HG02642 (cell line): ENCODE measurements at regions not wholly inside any gene's neighbourhood (a gene's known extent, or its start where the extent isn't known, plus 50 kb on each side); places are given as distances from the start of the nearest gene placed in this dataset.

Experiments used
- ATAC-seq: cut with Tn5 transposase; IDR thresholded peaks from one replicate; pipeline ENCODE4 v1.9.1; 2021; ENCODE audit warnings: mild to moderate bottlenecking; ENCODE audit not compliant: unreplicated experiment, poor library complexity

- ATAC-seq: no peak
Measured at GRCh38 chr16:86052115-86052670, 153.2 kb downstream of the IRF8 start.

DNA sequence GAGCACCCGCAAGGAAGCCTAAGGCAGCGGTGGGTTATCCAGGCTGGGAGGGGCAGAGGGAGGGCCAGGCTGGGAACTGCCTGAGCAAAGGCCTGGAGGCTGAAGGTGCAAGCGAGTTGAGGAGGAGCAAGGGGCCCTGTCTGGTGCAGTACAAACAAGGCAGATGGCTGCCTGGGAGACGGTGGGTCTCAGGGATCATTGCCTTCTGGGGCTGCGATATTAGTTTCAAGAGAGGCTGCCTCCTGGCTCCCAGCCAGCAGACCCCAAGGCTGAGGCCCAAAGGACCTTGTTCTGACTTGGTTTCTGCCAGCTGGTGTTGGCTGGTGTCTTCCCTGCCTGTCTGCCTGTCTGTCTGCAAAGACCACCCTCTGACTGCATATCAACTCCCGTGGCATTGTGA is 154.0 kb downstream of the IRF8 start:
- no peak for ATAC-seq

- ATAC-seq: no peak
Measured at GRCh38 chr16:86059253-86060171, 160.6 kb downstream of the IRF8 start.

- ATAC-seq: no peak
Measured at GRCh38 chr16:86060381-86061317, 161.7 kb downstream of the IRF8 start.

- no peak for ATAC-seq
Measured at GRCh38 chr16:86061318-86061695, 162.3 kb downstream of the IRF8 start.

GRCh38 chr16:86061721-86062120 is 162.8 kb downstream of the IRF8 start:
- ATAC-seq: no peak

DNA sequence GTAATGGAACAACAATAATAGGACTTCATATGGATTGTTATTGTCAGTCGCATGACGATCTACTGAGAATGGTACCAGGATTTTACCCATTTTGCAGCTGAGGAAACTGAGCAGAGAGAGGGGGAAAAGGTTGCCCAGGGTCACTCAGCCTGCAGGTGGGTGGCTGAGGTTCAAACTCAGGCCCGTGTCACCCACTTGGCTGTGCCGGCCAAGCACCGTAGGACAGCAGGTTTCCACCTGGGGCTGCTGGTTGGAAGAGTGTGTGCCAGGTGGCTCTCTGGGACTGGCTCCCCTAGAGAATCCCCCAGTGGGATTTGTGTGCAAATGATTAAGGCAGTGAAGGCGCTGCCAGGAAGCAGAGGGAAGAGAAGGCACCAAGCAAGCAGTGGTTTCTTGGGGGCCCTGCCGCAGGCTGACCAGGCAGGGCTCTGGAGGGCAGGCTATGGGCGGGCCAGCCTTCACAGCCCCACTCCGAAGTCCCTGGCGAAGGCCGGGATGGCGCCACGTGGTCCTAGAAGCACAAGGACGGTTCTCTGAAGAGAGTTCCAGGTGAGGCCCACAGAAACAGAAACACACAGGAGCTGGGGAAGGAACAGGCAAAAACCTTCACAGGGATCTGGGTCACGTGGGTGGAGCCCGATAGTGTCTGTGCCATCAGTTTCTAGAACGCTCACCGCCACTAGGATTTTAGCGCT is 163.5 kb downstream of the IRF8 start:
- ATAC-seq: no peak

GRCh38 chr16:86063760-86064405 is 164.9 kb downstream of the IRF8 start:
- no peak for ATAC-seq

DNA sequence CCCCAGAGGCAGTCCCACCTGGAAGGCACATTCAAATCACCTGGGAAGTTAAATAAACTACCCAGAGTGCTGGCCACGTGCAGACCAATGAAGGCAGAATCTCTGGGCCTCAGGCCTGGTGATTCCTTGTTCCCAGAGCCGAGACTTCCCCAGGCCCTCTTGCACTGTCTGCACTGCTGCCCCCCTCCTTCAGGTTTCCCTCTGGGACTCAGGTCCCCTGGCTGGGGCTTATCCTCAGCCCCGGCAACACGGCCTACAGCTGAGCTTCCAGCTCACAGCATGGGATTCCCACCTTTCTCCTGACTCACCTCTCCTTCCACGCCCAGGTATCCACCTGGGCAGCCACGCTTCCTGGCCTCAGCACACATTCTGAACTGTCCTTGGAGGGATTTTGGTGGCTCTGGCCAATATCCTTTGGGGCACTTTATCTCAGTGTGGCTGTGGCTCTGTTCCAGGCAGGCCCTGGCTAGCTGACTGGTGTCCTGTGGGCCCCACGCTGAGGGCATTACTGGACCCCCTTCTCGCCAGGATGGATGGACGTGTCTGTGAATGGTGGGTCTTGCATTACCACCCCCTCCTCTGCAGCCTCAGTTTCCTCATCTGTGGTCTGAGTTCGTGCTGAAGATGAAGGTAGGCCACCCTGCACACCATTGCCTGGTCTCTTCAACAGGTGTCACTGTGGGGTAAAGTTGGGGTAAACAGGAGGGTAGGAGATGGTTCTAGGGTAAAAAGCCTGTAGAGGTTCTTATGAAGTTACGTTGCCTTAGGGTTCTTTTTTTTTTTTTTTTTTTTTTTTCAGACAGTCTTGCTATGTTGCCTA is 165.7 kb downstream of the IRF8 start:
- ATAC-seq: no peak

DNA sequence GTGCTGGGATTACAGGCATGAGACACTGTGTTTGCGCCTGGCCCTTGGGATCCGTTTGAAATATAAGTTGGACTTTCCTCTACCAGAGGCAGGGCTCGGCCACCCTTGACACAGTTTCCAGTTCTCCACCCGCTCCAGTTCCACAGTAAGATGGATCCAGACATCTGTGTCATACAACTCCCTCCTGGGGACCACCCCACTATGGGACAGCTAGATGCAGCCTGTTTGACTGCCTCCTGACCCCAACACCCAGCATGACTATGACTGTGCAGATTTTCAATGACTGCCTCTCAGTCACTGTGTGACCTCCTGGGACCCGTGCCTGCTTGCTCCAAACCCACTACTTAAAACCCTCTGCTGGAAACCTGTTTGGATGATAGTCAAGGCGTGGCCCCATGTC is 166.7 kb downstream of the IRF8 start:
- ATAC-seq: no peak

GRCh38 chr16:86066811-86067210 is 167.8 kb downstream of the IRF8 start:
- ATAC-seq: no peak

GRCh38 chr16:86067516-86067915 is 168.6 kb downstream of the IRF8 start:
- ATAC-seq: no peak

GRCh38 chr16:86067936-86068335 is 169.0 kb downstream of the IRF8 start:
- no peak for ATAC-seq

DNA sequence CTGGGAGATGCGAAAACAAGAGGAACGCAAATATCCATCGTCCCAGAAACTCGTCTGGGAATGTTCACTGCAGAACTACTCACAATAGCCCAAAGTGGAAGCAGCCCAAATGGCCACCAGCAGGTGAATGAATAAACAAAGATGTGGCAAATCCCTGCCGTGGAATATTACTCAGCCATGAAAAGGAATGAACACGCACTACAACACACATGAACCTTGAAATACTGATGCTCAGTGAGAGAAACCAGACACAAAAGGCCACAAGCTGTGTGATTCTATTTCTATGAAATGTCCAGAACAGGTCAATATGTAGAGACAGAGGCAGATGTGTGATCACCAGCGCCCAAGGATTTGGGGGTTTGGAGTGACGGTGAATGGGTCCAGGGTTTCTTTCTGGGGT is 169.8 kb downstream of the IRF8 start:
- ATAC-seq: no peak

- ATAC-seq: no peak
Measured at GRCh38 chr16:86069736-86070298, 170.9 kb downstream of the IRF8 start.

GRCh38 chr16:86070484-86070883 is 171.5 kb downstream of the IRF8 start:
- ATAC-seq: no peak

DNA sequence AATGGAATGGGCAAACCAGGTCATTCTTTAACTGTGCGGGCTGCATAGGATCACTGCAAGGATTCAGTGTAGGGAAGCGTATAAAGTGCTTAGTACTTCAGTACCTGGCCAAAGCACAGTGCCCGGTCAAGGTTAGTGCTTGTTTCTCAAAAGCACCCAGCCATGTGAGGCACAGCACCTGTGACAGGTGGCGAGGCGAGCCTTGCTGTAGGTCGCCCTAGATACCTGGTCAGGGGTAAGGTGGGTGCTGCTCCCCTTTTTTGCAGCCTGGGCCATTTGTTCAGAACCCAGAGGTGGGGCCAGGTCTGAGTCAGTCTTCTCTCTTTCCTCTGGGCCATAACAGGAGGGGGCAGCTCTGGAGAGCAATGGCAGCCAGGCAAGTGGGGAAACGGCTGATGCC is 172.0 kb downstream of the IRF8 start:
- ATAC-seq: no peak

GRCh38 chr16:86071611-86072240 is 172.8 kb downstream of the IRF8 start:
- ATAC-seq: no peak
